Stimulated activated CD4-positive, alpha-beta T cell treated with anti-CD3 and anti-CD28 coated beads, Interleukin-12 subunit alpha, Interleukin-12 subunit beta, amount 100 ng/mL, for 48 hours (primary cell): ENCODE measurements at regions not wholly inside any gene's neighbourhood (a gene's known extent, or its start where the extent isn't known, plus 50 kb on each side); places are given as distances from the start of the nearest gene placed in this dataset.

Experiments used
- DNase-seq, 3 donors: peaks; one replicate each; pipeline ENCODE4 v3.0.0-alpha.2; 2020; ENCODE audit warnings: low read depth in 2 of 3, low spot score in 1 of 3

DNA sequence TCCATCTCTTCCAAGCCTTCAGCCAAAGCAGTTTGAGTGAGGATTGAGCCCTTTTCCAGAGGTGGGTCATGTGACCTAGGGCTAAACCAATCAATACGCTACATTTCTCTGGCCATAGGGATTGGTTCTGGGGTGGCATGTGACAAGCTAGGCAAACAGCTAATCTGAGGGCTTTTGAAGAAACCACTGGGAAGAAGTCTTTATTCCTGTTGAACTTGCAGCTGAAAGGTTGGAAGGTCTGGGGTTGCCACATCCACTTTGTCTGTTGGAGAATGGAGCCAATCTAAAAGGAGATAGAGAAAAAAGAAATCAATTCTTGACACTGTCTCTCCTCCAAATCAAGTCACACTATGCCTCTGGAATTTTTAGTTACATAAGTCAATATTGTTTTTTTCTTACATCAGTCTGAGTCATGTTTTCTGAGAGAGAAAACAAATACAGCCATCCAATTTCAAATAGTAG, 637.8 kb upstream of the WWC1 start:
- DNase-seq: no peak

DNA sequence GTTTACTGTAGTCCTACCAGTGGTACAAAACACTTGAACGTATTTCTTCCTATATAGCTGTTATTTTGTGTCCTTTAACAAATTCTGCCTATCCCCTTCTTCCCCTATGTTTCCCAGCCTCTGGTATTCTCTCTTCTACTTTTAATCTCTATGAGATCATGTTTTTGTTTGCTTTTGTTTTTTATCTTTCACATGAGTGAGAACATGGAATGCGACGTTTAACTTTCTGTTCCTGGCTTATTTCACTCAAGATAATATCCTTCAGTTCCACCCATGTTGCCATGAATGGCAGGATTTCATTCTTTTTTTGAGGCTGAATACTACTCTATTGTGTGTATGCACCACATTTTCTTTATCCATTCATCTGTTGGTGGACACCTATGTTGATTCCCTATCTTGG, 634.4 kb upstream of the WWC1 start:
- DNase-seq: no peak

DNA sequence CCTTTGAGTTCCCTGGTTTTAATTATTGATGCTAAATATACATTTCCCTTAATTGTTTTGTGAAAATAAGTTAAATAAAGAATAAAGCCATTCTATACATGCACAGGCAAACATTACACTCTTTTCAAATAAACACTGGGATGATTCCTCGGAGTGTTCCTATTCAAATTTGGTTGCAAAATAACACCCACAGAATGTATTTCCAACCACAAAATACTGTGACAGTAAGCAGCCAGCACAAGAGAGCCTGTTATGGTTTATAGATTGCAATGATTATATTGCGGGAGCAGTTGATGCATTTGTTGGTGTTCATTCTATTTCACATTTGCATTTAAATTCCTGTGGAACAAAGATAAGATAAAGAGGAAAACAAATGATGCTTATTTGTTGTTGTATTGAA, 632.6 kb upstream of the WWC1 start:
- no peak for DNase-seq

DNA sequence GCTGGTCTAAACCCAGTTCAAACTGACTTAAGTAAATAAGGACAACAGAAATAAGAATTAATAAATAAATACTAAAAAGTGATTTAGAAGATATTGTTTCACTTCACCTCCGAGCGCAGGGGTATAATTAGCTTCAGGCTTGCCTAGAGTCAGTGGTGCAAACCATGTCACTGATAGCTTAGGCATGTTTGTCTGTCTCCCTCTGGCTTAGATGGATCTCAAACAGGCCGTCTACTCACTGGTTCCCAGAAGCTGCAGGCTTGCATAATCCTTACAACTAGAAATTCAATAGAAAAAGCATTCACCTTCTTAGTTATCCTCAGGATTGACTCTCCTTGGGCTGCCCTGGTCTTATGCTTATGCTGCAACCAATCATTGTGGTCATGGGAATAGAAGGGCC, 629.8 kb upstream of the WWC1 start:
- DNase-seq: no peak

DNA sequence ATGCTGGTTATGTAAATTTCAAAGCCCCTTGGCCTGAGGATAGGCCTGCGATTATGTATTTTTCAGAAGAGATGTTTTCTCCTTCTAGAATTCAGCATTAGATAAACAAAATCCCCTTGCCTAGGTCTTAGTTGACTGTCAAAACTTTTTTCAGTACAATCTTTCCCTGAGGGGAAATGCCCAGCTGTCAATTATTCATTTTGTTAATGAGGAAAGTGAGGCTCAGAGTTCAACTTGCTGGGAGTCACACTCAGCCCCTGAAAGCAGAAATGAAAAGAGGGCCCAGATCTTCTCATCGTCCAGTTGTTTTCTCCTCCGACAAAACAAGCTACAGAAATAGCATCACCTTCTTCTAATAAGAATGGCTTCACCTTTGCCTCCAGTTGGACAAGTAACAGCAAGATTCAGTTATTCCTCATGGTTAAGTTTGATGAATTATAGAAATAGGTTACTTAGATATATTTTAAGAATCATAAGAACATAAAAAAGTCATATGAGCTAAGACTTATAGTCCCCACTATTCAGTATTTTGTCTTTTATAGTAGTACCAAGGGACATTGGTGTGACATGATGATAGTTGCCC, 627.1 kb upstream of the WWC1 start:
- DNase-seq: no peak

DNA sequence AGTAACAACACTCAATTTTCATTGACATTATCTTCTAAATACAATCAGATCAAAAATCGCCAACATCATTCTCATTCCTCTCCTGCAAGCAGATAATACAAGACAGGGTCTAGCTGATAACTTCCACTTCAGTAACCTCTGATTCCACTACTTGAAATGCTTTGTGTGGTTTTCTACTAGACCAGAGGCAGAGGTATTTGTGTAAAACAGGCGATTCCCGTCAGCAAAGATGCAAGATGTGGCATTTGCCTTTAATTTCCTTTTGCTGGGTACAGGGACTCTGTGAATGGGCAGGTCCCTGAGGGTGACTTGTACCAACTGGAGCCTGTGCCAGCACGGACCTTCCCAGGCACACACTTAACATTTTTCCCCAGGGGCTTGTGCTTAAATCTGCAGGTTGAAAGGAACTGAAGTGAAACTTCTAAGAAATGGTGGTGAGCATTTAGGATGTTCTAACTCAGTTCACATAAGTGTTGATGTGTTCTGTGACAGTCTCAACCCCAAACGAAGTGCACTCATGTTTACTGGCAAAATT, 625.5 kb upstream of the WWC1 start:
- no peak for DNase-seq

DNA sequence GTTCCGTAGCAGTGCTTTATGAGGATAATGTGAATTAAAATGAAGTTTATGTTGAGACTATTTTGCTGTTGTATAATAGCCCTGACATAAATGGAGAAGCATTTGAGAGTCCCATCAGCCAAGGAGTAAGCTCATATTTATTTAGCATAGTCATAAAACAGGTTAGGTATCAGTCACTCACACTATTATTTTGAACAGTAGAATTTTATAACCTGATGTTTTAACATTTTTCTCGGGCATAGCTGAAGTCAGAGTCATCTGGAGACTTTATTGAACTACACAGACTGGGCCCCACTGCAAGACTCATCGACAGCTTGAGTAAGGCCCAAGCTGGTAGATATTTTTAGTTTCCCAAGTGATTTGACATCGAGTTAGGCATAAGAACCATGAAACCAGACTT, 620.3 kb upstream of the WWC1 start:
- DNase-seq: no peak

DNA sequence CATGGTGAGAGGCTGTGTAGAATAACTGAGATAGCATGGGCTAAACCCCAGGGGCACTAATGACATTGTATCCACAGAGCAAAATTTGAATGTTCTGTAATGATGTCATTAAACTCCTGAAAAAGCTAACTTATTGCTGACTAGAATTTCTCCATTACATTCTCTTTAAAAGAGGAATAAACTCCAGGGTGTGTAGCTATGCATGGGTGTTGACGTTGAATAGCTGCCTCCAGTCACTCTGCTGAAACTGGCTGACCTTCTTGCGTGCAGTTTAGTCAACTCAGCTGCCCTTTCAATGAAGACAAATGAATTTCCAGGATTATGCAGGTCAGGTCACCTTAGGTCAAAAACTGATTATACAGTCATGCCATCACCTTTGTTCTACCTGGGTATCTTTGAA, 617.5 kb upstream of the WWC1 start:
- no peak for DNase-seq

DNA sequence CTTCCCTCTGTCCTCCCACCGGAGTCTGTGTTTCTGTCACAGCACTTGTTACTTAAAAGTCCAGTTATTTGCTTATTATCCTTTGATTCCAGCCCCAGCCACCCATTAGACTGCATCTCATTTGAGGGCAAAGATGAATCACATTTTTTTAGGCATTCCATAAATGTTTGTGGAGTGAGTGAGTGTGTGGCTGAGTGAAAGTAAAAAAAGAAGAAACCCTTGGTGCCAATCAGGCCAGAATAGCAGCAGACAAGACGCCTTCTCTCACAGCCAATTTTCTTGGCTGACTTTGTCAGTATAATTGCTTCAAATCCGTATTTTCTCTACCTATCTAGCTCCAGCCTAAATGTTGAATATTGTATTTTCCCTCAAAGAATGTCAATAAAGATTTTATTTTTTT, 613.0 kb upstream of the WWC1 start:
- DNase-seq: no peak

DNA sequence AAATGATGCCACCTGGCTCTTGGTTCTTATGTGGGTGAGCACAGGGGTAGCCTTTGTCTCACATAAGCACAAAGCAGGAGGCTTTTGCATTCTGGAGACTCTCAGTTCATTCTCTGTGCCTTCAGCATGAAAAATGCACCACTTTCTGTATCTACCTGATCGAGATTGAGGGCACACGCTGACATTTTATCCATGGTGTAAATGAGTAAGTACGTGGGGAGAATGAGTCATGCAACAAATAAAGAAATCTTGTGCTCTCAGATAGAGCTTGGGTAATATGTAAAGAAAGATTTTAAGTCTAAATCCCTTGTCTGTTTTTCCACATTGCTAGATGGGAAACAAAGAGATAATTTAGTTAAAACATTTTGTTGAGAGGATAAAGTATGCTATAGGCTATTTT, 607.2 kb upstream of the WWC1 start:
- no peak for DNase-seq

DNA sequence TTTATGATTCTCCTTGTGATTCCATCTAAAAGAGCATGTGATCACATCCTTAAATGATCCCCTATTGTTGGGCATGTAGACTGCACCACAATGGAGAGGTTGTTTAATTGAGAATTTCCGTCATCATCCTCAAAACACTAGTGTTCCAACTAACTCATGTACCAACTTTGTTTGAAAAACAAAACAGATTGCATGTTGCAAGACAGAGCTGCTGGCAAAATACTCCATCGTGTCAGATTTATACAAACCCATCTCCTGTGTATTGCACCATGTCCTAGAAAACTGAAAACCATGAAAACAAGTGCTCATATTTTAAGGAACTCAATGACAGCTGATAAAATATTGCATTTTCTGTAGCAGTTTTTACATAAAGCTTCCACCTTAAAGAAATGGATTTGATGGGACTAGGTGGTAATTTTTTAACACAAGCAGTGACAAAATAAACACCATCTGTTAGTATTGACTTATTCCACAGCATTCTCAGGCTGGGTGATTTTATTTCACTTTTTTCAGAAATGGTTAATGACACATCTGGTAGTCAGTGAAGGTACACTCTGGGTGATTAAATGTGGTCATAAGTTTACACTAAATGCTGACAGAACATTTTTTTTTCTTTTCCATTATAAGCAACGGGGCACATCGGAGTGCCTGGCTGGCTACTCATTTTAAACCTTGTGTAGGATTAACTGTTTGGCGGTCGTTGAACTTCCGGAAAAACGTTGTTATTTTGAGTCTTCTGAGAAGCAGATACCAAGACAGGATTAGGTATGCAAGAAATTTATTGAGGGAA, 602.9 kb upstream of the WWC1 start:
- DNase-seq: no peak

DNA sequence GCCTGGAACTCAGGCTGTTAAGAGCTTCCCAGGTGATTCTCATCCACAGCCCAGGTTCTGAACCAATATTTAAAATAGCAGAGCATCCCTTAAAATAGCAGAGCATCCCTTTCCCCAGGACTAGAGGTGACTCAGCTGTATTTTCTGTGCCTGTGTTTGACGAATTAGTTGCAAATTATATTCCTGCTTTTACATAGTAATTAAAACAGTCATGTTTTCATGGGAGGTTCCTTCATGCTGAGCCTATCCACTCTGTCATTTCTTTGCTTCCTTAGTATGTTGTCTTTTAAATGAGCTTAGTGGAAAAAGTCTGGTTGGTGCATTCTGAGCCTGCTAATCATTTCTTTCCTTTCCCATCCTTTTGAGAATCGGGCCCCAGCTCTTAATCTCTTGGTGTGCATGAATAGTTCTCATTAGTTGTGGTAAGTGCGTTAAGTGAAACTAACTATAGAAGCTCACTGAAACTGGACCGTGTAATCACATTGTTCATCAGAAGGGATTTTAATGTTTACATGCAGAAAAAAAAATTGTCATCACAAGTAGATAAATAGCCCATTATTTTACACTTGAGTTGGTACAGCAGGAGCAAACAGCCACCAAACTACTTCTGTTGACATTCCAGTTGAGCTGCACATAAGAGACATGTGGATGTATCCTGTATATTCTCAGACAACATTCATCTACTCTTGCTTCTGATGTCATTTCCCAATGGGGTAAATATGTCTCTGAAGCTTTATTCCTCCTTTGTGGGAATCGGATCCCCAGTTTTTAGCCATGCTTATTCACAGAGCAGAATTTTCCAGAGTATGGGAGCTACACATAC, 596.9 kb upstream of the WWC1 start:
- no peak for DNase-seq

DNA sequence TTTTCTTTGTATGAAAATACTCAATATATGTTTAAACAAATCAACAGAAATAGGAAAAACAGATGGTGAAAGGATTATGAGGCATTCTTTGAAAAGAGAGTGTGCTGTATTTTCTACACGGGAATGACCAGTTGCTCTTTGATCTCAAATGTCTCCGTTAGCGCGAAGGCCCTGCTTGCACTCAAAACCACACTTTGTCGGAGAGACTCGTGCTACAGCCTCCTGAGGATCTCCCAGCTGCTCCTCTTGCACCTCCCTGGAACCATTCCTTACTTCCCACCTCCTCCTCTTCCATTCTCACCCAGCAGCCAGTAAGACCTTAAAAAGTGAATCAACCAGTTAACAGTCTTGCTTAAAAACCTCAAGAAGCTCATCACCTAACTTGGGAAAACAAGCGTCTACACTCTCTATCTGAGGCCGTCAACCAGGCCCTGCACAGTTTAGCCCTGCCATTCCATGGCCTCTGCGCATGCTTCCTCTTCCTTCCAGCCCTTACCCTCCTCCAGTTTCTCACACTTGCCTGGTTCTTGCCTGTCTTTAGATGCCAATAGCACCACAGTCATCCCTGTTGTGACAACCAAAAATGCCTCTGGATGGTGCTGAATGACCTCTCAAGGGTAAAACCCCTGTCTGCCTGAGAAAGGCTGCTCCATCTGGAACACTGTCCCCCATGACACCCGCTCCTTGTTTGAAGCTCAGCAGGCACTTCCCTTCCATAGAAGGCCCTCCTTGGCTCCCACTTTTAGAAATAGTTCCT, 594.7 kb upstream of the WWC1 start:
- DNase-seq: no peak

DNA sequence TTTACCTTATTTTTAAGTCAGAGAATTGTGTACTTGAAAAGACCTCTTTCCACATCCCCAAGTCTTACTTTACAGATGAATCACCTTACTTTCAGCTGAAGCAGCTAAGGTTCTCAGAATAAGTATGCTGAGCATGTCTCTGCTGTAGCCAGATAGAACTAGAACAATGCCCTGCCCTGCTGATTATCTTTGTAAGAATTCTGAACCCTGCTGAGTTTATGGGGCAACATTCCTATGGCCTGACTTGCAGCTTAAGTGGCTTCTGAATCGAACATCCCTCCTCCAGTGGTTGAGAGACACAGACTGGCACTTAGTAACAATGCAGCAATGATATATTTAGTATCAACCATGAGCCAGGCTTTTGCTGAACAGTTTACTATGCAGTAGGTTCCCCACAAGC, 592.0 kb upstream of the WWC1 start:
- no peak for DNase-seq

DNA sequence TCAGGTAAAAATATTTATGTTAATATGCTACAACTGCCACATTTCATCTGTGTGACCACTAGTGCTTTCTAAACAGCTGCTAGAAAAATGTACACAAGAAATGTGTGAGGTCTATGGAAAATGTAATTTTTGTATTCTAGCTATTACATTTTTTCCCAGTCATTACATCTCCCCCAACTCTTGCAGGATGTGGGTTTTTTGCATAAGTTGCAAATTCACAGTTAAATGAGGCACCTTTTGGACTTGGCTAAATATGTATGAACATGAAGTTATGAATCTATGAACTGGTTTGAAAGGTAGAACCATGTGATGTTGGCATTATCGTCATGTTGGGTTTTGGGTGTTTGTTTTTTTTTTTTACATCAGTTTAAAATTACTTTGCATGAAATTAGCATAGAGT, 590.4 kb upstream of the WWC1 start:
- DNase-seq: no peak

DNA sequence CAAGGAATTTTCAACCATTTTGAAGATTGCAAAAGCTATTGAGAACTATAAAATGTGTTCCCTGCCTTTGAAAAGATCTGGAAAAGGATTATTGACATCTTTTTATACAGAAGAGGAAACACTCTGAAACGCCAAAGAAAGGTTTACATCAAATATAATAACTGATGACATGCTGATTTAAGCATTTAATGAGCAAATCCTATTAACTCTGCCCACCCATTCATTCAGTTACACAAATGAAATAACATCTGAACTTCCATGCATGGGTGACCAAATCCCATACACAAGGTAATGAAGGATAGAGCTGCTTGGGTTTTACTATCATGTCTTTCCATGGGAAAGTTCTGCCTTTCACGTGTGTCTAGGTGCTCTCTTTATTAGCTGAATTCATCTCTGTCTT, 589.4 kb upstream of the WWC1 start:
- DNase-seq: no peak

DNA sequence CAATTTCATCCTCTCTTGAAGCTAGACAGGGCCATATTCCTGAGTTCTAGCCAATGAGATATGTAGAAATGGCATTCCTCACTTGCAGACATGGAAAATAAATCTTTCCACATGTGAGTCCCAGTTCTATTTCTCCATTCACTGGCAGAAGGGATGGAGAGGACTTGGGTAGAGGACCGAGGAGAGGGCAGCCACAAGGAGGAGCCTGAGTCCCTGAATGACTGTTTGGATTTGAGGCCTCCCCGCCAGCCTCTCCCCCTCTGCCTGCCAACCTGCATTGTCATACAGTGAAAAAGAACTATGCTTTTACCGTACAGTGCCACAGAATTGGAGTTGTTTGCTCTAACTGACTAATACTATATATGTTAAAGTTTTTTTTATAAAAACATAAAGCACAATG, 583.0 kb upstream of the WWC1 start:
- no peak for DNase-seq

DNA sequence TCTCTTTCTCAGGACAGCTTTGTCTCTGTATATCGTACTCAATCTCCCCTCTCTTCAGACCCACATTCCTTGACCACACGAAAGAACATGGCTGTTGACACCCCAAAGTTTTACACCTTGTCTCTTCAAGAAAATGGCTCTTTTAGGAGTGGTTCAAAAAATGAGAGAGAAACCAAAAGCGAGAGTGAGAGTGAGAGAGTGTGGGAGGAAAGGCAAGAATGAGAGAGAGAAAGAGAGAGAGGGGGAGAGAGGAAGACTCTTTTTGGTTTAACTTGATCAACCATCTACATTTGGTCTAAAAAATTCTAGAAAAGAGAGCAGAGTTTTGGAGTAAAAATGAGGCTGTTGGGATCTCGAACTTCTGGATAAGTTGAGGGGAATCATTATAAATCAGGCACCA, 581.8 kb upstream of the WWC1 start:
- DNase-seq: no peak

DNA sequence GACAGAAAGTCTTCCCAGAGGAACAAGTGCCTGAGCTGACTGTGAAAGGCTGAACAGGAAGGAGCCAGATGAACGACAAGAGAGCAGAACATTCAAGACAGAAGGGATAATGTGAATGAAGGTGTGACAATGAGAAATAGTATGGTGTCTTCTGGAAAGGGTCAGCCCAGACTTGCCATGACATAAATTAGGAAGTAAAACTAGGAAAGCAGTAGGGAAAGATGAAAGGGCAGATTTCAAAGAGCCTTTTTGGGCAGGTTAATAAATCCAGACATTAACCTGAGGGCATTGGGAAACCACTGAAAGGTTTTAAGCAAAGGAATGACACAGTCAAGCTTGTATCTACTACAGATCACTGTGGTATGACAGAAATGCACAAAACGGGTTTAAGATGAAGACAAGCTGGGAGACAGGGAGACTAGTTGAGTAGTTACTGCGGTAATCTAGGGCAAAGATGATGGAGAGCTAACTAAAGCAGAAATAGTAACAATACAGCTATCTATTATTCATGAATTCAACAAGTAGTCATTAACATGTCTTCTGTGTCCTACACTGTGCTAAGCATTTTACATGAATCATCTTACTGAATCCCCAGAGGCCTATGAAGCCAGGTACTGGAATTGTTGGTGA, 580.9 kb upstream of the WWC1 start:
- no peak for DNase-seq

DNA sequence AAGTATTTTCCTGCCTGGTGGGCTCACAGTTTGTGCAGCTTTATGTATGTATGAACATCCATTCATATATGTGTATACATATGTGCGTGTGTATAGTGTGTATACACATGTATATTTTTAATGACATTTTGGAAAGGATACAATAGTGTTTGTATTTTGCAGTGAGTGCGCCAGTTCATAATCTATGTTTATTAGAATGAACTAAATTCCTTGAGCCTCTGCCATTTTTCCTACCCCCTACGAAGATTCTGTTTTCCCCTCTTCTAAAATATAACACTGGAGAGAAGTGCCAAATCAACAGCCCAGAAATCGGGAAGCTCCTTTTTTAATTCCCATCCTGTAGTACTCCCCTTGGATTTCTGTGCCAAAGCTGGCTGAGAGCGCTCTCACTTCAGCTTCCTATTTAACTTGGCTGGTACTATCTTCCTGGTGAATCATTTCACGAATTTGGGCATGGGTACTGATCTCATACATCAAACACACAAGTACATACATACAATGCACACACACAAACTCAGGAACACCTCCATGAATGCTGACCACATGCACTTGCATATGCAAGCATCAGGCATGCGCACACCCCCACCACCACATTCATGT, 578.4 kb upstream of the WWC1 start:
- DNase-seq: no peak
